Forelimb muscle (tissue), 1 donor: ENCODE measurements at regions not wholly inside any gene's neighbourhood (a gene's known extent, or its start where the extent isn't known, plus 50 kb on each side); places are given as distances from the start of the nearest gene placed in this dataset.
A peak's percentile ranks its signal among the peaks of the same experiment; 100 is the strongest.
"Not testable (repeated sequence)": the region's sequence is repeated elsewhere in the genome, so short reads cannot be mapped to it uniquely, and the experiment has no call there.

Experiments used
- DNase-seq: peaks from one replicate; pipeline ENCODE4 v3.0.0-alpha.2; 2013; ENCODE audit warnings: low read depth

GRCh38 chr4:126737899-126738526, 894.7 kb upstream of the INTU start:
- no peak for DNase-seq

- DNase-seq = no peak
Measured at GRCh38 chr4:126738527-126738923, 894.2 kb upstream of the INTU start.

- DNase-seq = no peak
Measured at GRCh38 chr4:126738926-126739325, 893.8 kb upstream of the INTU start.

- no peak for DNase-seq
Measured at GRCh38 chr4:126740687-126741086, 892.1 kb upstream of the INTU start.

- no peak for DNase-seq
Measured at GRCh38 chr4:126742048-126742447, 890.7 kb upstream of the INTU start.

- no peak for DNase-seq
Measured at GRCh38 chr4:126742885-126743284, 889.9 kb upstream of the INTU start.

GRCh38 chr4:126748736-126749135, 884.0 kb upstream of the INTU start:
- DNase-seq = no peak

GRCh38 chr4:126750723-126751122, 882.0 kb upstream of the INTU start:
- no peak for DNase-seq

GRCh38 chr4:126752126-126752525, 880.6 kb upstream of the INTU start:
- DNase-seq = no peak

- no peak for DNase-seq
Measured at GRCh38 chr4:126752702-126753101, 880.1 kb upstream of the INTU start.

- DNase-seq = no peak
Measured at GRCh38 chr4:126753592-126753991, 879.2 kb upstream of the INTU start.

- peak; percentile 73 for DNase-seq
Measured at GRCh38 chr4:126755506-126755905, 877.3 kb upstream of the INTU start.

GRCh38 chr4:126756050-126756829, 876.5 kb upstream of the INTU start:
- DNase-seq = no peak

GRCh38 chr4:126757219-126757618, 875.5 kb upstream of the INTU start:
- no peak for DNase-seq

GRCh38 chr4:126758493-126758892, 874.3 kb upstream of the INTU start:
- no peak for DNase-seq

GRCh38 chr4:126761947-126762662, 870.7 kb upstream of the INTU start:
- DNase-seq = no peak

- no peak for DNase-seq
Measured at GRCh38 chr4:126762663-126763247, 870.0 kb upstream of the INTU start.

- peak; percentile 81 for DNase-seq
Measured at GRCh38 chr4:126766241-126766640, 866.5 kb upstream of the INTU start.

GRCh38 chr4:126768338-126768737, 864.4 kb upstream of the INTU start:
- no peak for DNase-seq

GRCh38 chr4:126770811-126771553, 861.8 kb upstream of the INTU start:
- not testable (repeated sequence) for DNase-seq

GRCh38 chr4:126771618-126772017, 861.1 kb upstream of the INTU start:
- DNase-seq = not testable (repeated sequence)

- DNase-seq = no peak
Measured at GRCh38 chr4:126772662-126773061, 860.1 kb upstream of the INTU start.
